GM21786 (cell line): ENCODE measurements at regions not wholly inside any gene's neighbourhood (a gene's known extent, or its start where the extent isn't known, plus 50 kb on each side); places are given as distances from the start of the nearest gene placed in this dataset.
A peak's percentile ranks its signal among the peaks of the same experiment; 100 is the strongest.

ENCODE experiments used
- ATAC-seq: cut with Tn5 transposase; IDR thresholded peaks from one replicate; pipeline ENCODE4 v1.9.1; 2021; ENCODE audit not compliant: unreplicated experiment

- ATAC-seq: no peak
Observed at GRCh38 chr18:56139792-56140254, 498.6 kb downstream of the TXNL1 start.

- ATAC-seq: no peak
Observed at GRCh38 chr18:56139372-56139771, 499.0 kb downstream of the TXNL1 start.

- ATAC-seq: no peak
Observed at GRCh38 chr18:56136105-56136504, 502.3 kb downstream of the TXNL1 start.

- ATAC-seq: no peak
Observed at GRCh38 chr18:56130481-56130880, 507.9 kb downstream of the TXNL1 start.

GRCh38 chr18:56128153-56128791 is 510.1 kb downstream of the TXNL1 start:
- no peak for ATAC-seq

GRCh38 chr18:56127322-56128099 is 510.9 kb downstream of the TXNL1 start:
- ATAC-seq: no peak

- no peak for ATAC-seq
Observed at GRCh38 chr18:56124186-56124585, 514.2 kb downstream of the TXNL1 start.

GRCh38 chr18:56121669-56122068 is 516.7 kb downstream of the TXNL1 start:
- ATAC-seq: no peak

GRCh38 chr18:56120782-56121181 is 517.6 kb downstream of the TXNL1 start:
- no peak for ATAC-seq

GRCh38 chr18:56119681-56120080 is 518.7 kb downstream of the TXNL1 start:
- ATAC-seq: no peak

GRCh38 chr18:56118422-56118821 is 520.0 kb downstream of the TXNL1 start:
- ATAC-seq: no peak

GRCh38 chr18:56115071-56116015 is 523.0 kb downstream of the TXNL1 start:
- ATAC-seq: no peak

GRCh38 chr18:56112984-56113383 is 525.0 kb upstream of the TCF4 start:
- ATAC-seq: no peak

- ATAC-seq: peak; percentile 99
Observed at GRCh38 chr18:56112013-56112749, 524.2 kb upstream of the TCF4 start.

GRCh38 chr18:56109757-56110156 is 521.8 kb upstream of the TCF4 start:
- no peak for ATAC-seq

- ATAC-seq: no peak
Observed at GRCh38 chr18:56108478-56109367, 520.7 kb upstream of the TCF4 start.

- no peak for ATAC-seq
Observed at GRCh38 chr18:56107821-56108477, 520.0 kb upstream of the TCF4 start.

GRCh38 chr18:56100090-56100722 is 512.2 kb upstream of the TCF4 start:
- ATAC-seq: no peak

GRCh38 chr18:56097621-56098020 is 509.6 kb upstream of the TCF4 start:
- ATAC-seq: no peak
